CD4-positive, alpha-beta T cell treated with Interleukin-10 for 1 hour (primary cell): ENCODE measurements at regions not wholly inside any gene's neighbourhood (a gene's known extent, or its start where the extent isn't known, plus 50 kb on each side); places are given as distances from the start of the nearest gene placed in this dataset.

ENCODE experiments used
- DNase-seq: peaks from one replicate; pipeline ENCODE4 v3.0.0-alpha.2; 2020

DNA sequence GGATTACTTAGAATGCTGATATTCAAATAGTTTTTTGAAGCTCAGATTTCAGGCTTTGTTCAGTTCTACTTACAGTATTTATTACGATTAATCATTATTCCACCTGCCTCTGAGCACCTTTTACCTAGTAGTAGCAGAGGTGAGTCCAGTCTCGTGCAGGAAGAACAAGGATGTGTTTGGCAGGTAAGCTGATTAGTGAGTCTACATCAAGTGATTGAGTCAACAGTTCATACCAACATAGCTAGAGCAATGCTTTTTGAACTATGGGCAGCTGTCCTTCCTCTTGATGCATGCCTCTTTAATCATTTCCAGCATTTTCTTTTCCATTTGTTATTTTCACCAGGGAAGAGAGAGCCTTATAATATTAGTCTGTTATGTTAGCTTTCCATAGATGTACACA lies 838.9 kb downstream of the USP25 start:
- DNase-seq, result no peak

DNA sequence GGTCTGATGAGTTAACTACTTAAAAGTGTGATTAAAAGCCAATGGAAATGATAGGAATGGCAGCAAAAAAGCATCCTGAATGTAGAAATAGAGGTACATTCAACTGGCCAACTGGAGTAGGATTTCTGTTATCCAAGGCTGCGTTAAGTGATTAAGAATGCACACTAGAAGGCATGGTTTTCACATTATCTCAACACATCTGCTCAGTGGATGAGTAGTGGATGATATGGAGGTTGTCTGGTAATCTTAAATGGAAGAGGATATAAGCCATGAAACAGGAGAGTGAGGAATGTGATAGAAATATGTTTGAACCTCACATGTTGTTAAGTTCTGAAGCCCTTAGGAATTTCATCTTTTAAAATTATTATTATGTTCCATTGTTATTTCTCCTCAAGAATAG lies 839.9 kb downstream of the USP25 start:
- no peak for DNase-seq

DNA sequence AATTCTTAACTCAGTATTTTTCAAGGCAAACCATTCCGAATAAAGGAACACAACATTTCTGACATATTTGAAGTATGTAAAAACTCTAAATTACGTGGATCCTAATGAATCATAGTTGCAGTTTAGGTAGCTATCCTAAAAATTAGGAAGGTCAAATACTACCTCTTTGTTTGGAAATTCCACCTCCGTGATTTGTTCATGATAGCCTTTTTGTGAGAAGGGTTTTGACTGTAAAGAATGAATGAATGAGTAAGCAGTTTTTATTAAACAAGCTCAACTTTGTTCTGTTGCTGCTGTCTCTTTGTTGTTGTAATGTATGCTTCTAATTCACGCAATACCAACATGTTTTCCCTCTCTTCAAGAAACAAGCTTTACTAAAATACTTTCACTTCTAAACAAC lies 840.4 kb downstream of the USP25 start:
- DNase-seq, result no peak

DNA sequence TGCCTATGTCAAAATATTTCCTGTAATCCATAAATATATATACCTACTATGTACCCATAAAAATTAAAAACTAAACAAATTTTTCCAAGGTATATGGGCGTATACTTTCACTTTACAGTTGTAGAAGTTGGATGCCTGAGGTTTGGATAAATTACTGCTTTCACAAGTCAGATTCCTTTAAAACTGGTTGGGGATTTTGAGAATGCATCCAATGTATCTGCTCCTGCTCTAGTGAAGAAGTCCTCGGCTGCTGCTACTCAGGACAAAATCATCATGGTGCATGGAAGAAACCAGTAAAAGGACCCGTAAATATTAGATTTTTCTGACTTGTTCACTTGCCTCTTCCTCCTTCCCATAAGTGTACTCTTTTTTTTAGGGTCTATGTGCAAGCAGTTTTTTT lies 841.1 kb downstream of the USP25 start:
- DNase-seq, result no peak

DNA sequence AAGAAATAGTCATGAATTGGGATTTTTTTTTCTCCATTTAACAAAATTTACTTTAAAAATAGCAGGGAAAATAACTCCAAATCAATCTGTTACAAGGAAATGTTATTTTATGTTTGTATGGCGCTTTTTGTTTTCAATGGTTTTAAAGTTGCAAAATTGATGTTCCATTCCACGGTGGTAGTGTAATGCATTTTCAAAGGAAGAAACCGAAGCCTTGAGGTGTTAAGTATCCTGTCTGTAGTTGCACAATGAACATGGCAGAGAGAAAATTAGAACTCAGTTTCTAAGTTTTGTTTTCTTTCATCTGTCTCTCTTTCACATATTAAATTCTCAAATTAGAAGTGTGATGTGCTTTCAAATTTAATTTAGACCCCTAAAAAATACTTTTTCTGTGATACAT lies 841.8 kb downstream of the USP25 start:
- no peak for DNase-seq

DNA sequence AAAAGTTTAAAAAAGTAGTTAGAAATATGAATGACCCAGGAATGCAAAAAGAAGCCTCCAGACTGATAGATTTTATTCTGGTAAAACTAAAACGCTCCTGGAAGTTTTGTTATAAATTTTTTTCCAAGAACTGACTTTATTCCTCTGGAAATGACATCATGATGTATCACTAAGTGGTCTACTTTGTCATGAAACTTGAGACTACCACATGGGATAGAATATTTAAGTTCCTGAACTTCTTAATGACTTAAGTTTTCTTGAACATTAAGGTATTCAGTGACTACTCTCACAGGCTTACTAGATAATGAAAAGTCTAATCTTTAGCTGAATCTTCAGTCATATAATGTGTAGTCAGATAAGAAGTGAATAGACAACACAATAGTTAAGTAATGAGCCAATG lies 842.2 kb downstream of the USP25 start:
- no peak for DNase-seq

DNA sequence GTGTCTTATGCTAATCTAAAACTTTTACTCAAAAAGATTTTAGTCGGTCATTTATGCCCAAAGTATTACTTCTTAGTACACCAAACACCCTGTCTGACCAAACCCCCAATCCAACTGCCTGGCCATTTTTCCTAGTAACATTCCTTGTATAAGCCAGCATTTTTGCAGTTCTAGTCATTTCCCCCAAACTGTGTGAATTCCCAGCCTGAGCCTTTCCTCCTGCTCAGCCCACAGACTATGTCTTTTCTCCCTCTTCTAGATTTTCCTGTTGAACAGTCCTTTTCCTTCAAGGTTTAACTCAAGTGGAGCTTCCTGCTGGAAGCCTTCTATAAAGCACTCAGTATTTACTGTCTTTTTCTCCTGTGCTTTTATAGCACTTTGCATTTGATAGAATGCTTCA lies 843.8 kb downstream of the USP25 start:
- DNase-seq, result no peak

DNA sequence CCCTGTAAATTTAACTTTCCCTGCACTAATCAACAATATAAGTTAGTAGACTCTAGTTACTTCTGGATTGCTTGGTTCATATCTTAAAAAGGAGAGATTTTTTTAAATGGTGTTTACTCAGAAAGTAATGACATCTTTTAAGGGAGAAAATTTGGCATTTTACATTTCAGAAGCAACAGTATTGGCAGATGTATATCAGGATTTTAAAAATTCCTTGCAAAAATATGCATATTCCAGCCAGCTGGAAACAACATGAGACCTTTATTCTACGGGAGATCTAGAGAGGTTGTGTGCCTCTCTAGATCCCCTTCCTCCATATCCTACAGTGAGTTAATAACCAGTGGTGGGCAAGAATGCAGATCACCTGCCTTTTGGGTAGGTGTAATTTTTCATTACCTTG lies 848.2 kb downstream of the USP25 start:
- no peak for DNase-seq

DNA sequence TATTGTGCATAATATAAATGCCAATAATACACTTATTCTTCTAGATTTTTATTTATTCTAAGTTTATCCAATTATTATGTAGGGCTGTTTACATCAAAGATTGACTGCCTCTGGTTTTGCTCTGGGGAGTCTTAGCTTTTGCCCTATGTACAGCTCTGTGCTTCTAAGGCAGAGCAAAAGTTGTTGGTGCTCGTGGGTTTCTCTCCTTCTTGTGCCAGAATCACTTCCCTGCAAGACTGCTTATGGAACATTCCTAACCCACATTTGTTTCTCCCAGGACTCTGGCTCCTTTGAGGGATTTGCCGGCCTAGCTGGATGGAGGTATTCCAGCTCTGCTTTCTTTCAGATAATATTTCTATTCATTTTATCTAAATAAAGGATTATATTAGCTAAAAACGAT lies 849.1 kb downstream of the USP25 start:
- DNase-seq, result no peak

DNA sequence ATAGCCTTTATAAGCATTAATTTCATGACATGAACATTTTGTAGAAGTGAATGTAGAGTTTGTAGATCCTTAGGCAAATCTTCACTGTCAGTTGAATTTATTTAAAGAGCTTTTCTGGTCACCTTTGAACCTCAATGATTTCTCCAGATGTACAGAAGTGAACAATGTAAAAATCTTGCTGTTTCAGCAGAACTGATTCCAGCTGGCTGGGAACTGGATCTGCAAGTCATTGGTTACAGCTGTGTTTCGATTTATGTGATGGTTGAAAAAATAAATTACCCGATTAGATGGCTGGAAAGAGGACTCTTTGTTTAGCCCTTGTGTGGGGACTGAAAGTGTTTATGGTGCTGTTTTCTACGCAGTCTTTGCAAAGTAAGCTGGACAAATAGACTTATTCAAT lies 849.8 kb downstream of the USP25 start:
- DNase-seq, result no peak

DNA sequence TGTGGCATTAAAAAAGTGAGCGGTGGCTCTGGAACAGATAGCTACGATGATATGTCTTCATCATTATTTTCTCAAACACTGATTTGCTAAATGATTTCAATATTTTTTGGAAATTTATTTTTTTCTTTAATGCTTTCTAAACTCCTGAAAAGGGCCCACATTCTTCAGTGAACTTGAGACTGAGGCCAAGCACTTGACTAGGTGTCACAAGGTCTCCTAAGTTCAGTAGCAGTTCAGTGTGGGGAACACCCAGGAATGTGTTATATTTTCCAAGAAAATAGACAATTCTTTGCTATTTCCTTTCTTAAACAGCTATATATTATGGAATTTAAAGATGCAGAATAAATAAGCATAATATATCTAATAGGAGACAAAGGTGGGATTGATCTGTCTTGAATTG lies 850.9 kb downstream of the USP25 start:
- DNase-seq, result no peak

DNA sequence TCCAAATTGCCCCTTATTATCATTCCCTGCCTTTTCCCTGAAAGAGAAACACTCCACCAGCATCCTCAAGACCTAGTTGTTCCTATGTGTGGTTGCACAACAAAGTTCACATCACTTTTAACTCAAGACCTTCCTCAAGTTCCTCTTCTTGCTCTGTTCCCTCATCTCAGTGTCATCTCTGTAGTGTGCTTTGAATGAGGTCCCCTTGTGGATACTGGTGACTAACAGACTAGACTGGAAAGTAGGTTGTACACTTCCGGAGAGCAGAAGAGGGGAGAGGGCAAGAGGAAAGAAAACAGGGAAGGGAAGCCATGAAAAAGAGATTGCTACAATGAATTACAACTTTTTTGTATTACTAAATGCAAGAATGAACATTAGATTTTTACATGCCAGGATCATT lies 853.8 kb downstream of the USP25 start:
- no peak for DNase-seq

DNA sequence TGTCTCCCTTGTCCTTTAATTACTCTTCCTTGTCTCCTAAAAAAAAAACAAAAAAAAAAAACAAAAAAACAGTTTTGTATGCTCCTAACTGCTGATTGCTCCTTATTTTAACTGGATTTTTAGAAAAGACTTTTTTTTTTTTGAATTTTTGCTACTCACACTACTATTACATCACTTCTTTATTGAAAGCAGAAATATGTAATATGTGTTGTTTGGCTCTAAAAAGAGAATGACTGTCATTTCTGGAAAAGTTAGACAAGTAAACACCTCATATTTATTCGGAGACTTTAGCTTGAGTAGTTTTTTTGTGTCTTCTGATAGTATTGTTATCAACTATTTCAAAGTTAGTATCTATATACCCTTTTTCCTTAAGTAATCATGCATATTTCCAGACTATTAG lies 855.0 kb downstream of the USP25 start:
- no peak for DNase-seq

DNA sequence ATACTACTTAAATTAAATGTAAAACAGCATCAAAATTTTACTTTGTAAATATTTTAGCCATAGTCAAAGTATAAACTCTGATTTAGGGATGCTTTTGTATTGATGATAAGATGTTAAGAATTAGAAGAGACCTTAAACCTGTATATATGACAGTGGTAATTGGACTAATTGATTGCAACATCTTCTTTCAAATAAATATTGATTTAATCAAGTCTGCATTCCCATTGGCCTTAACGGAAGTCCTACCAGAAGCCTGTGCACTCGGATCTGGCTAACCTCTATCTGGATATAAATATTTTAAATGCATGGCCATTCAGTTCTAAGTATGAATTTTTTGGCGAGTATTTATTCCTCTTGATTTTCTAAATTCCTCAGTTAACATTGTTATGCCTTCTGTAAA lies 856.1 kb downstream of the USP25 start:
- DNase-seq, result no peak

DNA sequence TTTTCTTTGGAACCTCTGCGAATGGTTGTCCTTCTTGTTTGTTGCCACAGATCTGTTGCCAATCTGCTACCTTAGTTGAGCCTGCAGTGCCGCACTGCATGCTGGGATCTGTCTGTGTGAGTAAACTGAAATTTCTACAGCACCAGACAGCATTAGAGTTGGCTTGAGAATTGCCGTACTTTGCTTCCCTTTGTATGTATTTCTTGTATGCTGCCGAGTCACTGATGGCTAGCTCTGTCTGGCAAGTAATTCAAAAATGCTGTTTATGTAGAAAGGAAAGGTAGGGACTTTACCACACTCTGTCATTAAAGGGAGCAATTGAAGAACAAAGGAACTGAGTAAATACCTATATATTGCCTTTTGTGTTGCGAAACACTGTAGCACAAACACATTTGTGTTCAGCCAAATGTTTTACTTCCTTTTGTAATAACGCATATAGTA lies 857.4 kb downstream of the USP25 start:
- no peak for DNase-seq

DNA sequence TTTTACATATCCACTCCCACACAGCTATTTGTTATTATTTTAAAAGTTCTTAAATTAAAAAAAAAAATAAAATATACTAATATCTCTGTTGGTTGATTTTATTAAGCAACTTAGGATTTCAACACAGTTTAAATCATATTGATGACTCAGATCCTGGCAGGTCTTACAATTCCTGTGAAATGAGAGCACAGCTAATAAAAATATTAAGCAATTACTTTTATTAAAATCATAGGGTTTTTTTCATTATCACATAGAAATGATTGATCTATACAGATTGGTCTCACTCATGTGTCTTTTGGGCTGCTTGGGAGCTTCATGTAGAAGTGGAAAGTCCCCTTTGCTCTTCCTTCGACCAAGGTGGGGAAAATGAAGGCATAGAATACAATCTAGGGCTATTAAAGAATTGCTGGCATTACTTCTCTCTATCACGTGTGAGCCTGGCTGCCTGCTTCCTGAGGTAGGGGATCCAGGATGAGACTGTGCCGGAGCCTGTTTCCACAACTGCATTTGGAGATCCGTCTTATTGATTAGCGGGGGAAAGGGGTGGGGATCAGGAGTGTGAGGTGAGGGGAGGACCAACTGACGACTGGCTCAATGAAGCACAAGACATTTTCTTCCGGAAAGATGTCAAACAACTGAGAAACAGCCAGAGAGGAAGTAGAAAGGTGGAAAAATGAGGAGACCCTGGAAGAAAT lies 858.0 kb downstream of the USP25 start:
- DNase-seq, result no peak

DNA sequence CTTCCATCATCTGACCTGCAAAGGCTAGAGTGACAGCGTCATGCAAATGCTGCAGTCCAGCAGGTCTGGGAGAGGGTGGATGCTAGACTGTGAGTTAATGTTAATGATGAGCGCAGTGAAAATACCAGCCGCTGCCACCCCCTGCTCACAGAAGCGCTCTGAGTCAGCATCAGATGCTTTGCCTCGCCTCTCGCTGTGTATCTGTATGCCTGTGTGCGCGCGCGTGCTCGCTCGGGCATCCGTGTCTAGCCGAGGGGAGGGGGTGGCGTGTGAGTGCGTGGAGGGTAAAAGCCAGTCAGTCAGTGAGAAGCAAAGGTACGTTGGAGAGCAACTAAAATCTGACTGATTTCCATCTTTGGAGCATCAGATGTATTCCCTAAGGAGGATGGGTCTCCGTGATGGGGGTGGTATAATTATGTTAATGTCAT lies 858.7 kb downstream of the USP25 start:
- no peak for DNase-seq

DNA sequence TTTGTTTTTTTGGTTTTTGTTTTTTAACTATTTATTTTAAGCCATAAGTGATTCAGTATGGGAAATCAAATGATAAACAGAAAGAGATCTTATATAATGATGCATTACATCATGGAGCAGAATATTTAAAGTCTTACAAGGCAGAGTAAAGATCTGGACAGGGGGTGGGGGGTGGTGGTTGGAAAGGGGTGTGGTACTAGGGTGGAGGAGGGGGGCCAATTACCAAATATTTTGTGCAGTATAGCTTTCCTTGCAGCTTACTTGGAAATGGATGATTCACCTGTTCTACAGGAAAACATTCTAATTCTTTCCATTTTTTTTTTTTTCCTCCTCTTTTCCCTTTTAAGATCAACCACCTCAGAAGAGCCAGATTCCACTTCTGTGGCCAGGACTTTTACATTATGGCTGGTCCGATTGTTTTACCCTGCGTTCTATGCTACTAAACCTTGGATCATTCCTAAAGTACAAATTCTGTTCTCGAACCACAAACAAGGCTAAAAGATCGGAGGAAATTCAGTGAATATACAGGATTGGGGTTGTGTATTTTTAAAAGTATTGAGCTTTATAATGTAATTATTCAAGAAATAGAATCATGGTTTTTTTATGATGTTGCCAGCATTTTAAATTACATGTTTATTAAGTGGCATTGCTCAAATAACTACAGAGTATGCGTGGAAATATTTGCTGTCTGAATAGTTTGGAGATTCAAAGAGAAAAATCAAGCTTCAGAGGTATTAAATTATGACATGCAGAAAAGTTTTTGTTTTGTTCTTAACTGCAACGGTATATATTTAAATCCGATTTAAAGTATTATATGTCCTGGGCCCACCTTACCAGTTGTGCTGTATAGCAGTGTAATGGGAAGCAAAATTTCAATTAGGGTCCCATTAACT lies 859.5 kb downstream of the USP25 start:
- DNase-seq, result no peak

DNA sequence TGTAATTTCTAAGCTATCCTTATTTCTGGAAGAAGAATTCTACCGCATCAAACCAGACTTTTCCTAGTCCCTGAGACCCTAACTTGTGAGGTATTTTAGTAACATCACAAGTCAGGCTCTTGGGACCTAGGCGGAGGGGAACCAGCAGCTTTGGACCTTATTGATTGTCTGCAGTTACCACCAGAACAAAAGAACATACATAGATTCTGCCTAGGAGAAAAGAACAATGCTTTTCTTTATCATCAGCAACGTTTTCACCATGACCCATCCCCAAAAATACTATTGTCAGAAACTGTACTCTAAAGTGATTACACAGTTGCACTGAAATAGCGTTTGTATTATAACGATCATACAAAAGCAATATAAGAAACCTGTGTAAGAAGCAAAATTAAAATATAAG lies 860.4 kb downstream of the USP25 start:
- DNase-seq, result no peak

DNA sequence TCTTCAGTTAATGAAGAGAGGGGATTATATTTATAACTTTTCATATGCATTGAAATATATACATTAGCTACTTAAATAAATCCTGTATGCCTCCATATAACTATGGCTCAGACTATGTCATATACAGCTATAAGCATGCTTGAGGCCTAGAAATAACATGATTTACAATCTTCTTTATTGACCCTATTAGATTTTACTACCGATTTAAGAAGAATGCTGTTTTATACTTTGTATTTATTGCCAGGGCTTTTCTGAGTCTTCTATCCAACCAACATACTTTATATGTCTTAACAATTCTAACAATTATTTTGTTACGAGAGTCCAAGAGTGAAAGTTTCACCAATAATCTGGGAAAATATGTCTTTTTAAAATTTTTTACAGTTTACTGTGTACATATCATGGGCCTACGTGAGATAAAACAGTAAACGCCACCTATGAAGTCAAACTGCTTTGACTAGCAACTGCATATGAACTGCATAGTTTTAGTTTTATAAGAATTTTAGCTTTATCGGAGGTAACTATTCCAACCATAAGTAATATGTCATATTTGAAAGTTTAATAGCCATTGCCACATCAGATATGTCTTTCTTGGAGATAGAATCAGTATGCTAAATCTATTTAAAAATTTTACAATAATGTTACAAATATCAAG lies 861.0 kb downstream of the USP25 start:
- DNase-seq, result no peak

DNA sequence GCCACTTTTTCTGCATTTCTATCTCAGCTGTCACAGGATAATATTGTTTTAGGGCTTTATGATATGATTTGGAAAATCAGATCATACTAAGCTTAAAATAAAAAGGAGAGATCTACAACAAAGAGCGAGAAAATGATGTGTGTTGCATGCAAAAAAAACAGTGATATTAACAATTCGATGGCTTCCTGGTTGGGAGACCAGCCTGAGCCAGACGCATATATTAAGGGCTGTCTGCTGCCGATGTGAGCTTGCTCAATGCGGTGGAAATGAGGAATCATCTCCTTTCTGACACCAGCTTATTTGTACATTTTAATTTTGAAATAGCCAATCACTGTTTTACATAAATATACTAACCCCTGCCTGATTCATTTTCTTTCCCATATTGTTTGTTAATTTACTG lies 862.6 kb downstream of the USP25 start:
- no peak for DNase-seq

DNA sequence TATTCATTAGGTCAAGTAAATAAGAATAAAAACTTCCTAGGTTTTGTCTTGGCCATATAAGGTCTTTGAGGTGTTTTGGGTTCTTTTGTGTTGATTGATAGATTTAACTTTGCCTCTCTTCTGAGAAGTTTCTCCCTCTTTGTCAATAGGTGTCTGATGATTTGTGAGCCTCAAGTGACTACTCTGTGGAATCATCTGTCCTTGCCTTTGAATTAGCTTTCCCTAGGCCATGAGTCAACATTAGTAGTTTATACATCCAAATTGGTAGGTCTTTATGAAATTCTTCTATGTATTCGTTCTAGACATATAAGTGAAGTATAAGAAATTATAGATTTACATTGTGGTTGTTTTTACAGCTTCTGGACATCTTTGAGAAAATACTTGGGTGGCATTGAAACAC lies 864.4 kb downstream of the USP25 start:
- no peak for DNase-seq

DNA sequence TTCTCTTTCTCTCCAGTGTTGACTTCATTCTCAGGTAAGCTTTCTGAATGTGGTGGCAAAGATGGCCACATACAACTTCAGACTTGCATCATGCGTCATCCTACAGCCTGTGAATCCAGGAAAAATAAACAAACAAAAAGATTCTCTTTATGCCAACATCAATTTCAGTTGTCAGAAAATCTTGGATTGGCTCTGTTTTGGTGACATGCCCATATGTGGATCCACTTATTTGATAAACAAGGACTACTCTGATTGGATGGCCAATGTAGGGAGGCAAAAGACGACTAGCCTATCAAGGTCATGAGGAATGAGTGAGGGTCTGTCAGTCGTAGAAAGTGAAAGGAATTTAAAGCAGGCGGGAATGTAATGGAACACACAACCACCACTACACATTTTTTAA lies 866.6 kb downstream of the USP25 start:
- no peak for DNase-seq

DNA sequence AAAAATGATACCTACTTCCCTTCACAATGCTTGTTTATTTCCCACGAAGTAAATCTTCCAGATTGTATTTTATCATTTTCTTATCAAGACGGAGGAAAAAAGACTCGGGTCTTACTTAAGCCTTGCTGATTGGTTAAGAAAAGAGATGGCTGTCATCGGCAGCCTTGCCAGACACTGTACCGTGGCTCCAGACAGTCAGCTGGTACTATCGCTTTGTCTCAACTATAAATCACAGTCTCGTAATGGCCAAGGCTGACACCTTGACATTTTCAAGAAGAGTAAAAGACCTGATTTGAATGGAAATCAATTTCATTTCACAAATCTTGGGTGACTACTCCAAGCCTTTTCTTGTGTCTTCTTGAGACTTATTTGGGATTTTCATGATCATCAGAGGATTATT lies 868.0 kb downstream of the USP25 start:
- no peak for DNase-seq
